ENCODE measurements at regions not wholly inside any gene's neighbourhood (a gene's known extent, or its start where the extent isn't known, plus 50 kb on each side); places are given as distances from the start of the nearest gene placed in this dataset.

DNA sequence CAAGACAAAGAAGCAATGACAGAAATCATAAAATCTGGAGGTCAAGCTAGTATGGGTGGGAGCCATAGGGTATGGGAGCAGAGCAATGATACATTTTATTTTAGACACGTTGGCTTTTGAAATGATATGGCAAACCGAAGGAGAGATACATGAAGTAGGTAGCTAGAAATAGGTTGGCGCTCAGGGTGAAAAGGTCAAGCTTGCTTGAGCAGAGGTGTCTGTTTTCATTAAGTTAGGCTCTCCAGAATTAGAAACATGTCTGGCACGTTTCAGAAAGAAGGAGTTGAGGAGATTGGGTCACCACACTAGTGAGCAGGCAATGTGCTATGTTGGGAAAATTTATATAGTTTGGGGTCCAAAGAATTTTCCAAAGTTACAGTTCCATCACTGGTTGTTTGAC is 151.4 kb downstream of the AMY1C start:
- ChIA-PET CTCF (interaction anchor here (0.6 to 1.1 kb wide), 2 partner anchors 11 to 1195 kb away, joined by 3 read pairs; no protein-coding TSS in a partner anchor), POLR2A (no interaction called here)
- intact Hi-C loops (cut with micrococcal nuclease) = no loop called here
- Mint-ChIP-seq H3K4me3 (ENCODE audit: unreplicated experiment) (no peak overlapping the region), H3K27me3 (ENCODE audit: insufficient read depth, unreplicated experiment) (peaks cover 20% of the 10 kb centered on the region), H3K9me3 (ENCODE audit: unreplicated experiment) (no peaks in the 10 kb centered on the region), H3K36me3 (ENCODE audit: insufficient read depth, unreplicated experiment) (no peaks in the 10 kb centered on the region), H3K27ac (ENCODE audit: low read depth, unreplicated experiment) (no peak overlapping the region), H3K4me1 (ENCODE audit: insufficient read depth, unreplicated experiment) (no peaks in the 10 kb centered on the region)
- TF ChIP-seq, protein P1, sequence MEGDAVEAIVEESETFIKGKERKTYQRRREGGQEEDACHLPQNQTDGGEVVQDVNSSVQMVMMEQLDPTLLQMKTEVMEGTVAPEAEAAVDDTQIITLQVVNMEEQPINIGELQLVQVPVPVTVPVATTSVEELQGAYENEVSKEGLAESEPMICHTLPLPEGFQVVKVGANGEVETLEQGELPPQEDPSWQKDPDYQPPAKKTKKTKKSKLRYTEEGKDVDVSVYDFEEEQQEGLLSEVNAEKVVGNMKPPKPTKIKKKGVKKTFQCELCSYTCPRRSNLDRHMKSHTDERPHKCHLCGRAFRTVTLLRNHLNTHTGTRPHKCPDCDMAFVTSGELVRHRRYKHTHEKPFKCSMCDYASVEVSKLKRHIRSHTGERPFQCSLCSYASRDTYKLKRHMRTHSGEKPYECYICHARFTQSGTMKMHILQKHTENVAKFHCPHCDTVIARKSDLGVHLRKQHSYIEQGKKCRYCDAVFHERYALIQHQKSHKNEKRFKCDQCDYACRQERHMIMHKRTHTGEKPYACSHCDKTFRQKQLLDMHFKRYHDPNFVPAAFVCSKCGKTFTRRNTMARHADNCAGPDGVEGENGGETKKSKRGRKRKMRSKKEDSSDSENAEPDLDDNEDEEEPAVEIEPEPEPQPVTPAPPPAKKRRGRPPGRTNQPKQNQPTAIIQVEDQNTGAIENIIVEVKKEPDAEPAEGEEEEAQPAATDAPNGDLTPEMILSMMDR (IDR thresholded peaks at IDR 0.05; ENCODE audit: unreplicated experiment) = no peak
- no peak for DNase-seq (ENCODE audit: unreplicated experiment)
- BruUV-seq (replicated peaks) = no TSS peak

DNA sequence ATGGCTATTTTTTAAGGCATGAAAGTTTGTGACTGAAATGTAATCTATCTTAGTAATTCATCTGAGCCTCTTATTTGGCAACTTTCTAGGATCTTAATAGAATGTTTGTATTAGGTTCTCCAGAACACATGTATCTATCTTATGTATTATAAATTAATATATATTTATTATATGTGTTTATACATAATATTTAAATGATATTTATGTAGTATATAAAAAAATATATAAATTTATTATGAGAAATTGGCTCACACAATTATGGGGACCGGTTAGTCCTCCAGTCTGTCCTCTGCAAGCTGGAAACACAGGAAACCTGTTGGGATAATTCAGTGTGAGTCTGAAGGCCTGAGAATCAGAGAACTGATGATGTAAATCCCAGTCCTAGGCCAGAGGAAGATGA is 155.7 kb downstream of the AMY1C start:
- Mint-ChIP-seq H3K27ac (ENCODE audit: low read depth, unreplicated experiment) (no peak overlapping the region), H3K4me3 (ENCODE audit: unreplicated experiment) (no peak overlapping the region), H3K4me1 (ENCODE audit: insufficient read depth, unreplicated experiment) (no peaks in the 10 kb centered on the region), H3K27me3 (ENCODE audit: insufficient read depth, unreplicated experiment) (peaks cover 26% of the 10 kb centered on the region), H3K36me3 (ENCODE audit: insufficient read depth, unreplicated experiment) (no peaks in the 10 kb centered on the region), H3K9me3 (ENCODE audit: unreplicated experiment) (no peaks in the 10 kb centered on the region)
- ChIA-PET POLR2A (no interaction called here), CTCF (no interaction called here)
- no TSS peak for BruUV-seq (replicated peaks)
- DNase-seq (ENCODE audit: unreplicated experiment) = no peak
- TF ChIP-seq, protein P1 (IDR thresholded peaks at IDR 0.05; ENCODE audit: unreplicated experiment) = no peak
- intact Hi-C loops (cut with micrococcal nuclease) = no loop called here

DNA sequence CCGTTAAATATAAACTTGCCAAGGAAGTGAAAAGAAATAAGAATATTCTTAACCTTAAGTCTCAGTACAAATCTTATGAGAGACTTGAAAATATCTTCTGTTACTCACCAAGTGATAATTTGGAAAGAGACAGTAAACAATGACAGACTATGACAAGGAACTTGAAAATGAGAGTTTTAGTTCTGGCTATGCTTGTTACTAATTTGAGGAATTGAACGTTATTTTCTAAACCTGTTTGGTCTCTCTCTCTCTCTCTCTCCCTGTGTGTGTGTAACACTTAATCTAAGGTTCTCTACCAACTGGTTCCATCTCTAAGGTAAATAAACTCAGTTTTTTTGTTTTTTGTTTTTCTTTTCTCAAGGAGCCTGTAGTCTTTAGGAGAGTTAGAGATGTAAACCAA is 161.8 kb downstream of the AMY1C start:
- Mint-ChIP-seq H3K27me3 (ENCODE audit: insufficient read depth, unreplicated experiment) (peaks cover 3% of the 10 kb centered on the region), H3K4me1 (ENCODE audit: insufficient read depth, unreplicated experiment) (no peaks in the 10 kb centered on the region), H3K27ac (ENCODE audit: low read depth, unreplicated experiment) (no peak overlapping the region), H3K9me3 (ENCODE audit: unreplicated experiment) (no peaks in the 10 kb centered on the region), H3K4me3 (ENCODE audit: unreplicated experiment) (no peak overlapping the region), H3K36me3 (ENCODE audit: insufficient read depth, unreplicated experiment) (no peaks in the 10 kb centered on the region)
- TF ChIP-seq, protein P1 (IDR thresholded peaks at IDR 0.05; ENCODE audit: unreplicated experiment) = no peak
- BruUV-seq (replicated peaks) = no TSS peak
- ChIA-PET CTCF (interaction anchor here (1.4 kb wide), 1 partner anchor 11 kb away, joined by 3 read pairs; no protein-coding TSS in a partner anchor), POLR2A (interaction anchor here (0.6 kb wide), 1 partner anchor 364 kb away, joined by 3 read pairs; no protein-coding TSS in a partner anchor)
- no peak for DNase-seq (ENCODE audit: unreplicated experiment)
- intact Hi-C loops (cut with micrococcal nuclease) = no loop called here

DNA sequence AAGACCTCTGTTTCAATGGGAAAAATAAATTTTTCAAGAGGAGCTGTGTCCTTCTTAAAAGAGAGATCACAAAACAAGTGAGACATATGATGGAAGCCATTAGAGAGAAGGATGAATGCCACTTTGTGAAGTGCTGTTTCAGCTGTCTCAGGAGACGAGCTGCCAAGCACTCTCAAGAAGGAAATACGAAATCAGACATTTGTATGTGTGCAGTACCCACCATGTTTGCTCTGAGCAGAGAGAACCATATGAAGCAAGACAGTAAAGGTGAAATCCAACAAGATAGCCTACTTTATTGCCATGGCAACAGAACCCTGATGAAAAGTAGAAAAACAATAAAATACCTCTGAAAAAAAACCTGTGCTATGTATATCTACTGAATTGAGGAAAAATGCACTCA is 168.1 kb downstream of the AMY1C start:
- no TSS peak for BruUV-seq (replicated peaks)
- H3K9me3 Mint-ChIP-seq (ENCODE audit: unreplicated experiment) = no peaks in the 10 kb centered on the region

More for the DNA sequence above, 168.1 kb downstream of the AMY1C start:
- H3K27me3 Mint-ChIP-seq (ENCODE audit: insufficient read depth, unreplicated experiment) = no peaks in the 10 kb centered on the region
- TF ChIP-seq, protein P1 (IDR thresholded peaks at IDR 0.05; ENCODE audit: unreplicated experiment) = no peak
- no peak for DNase-seq (ENCODE audit: unreplicated experiment)
- intact Hi-C loops (cut with micrococcal nuclease) = no loop called here
- H3K27ac Mint-ChIP-seq (ENCODE audit: low read depth, unreplicated experiment) = no peak overlapping the region
- H3K36me3 Mint-ChIP-seq (ENCODE audit: insufficient read depth, unreplicated experiment) = peaks cover 6% of the 10 kb centered on the region
- H3K4me1 Mint-ChIP-seq (ENCODE audit: insufficient read depth, unreplicated experiment) = no peaks in the 10 kb centered on the region
- no peak overlapping the region for H3K4me3 Mint-ChIP-seq (ENCODE audit: unreplicated experiment)
- ChIA-PET CTCF (no interaction called here), POLR2A (no interaction called here)

Data from MCF 10A (cell line).